DMS153 treated with DMSO at 0.1 percent for 48 hours (cell line): ENCODE measurements at regions not wholly inside any gene's neighbourhood (a gene's known extent, or its start where the extent isn't known, plus 50 kb on each side); places are given as distances from the start of the nearest gene placed in this dataset.
"Not testable (repeated sequence)": the region's sequence is repeated elsewhere in the genome, so short reads cannot be mapped to it uniquely, and the experiment has no call there.

ENCODE experiments used
- DNase-seq: peaks from one replicate; lab custom pipeline; 2025; ENCODE audit not compliant: unreplicated experiment; lab: John Stamatoyannopoulos, UW

DNA sequence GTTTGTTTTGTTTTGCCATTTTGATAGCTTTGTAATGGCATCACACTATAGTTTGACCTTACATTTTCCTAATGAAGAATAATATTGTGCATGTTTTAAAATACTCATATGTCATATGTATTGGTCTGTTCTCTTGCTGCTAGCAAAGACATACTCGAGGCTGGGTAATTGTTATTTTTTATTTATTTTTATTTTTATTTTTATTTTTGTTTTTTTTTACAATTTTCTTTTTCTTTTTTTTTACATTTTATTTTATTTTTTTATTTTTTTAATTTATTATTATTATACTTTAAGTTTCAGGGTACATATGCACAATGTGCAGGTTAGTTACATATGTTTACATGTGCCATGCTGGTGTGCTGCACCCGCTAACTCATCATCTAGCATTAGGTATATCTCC lies 104.6 kb upstream of the GRID2 start:
- no peak for DNase-seq

DNA sequence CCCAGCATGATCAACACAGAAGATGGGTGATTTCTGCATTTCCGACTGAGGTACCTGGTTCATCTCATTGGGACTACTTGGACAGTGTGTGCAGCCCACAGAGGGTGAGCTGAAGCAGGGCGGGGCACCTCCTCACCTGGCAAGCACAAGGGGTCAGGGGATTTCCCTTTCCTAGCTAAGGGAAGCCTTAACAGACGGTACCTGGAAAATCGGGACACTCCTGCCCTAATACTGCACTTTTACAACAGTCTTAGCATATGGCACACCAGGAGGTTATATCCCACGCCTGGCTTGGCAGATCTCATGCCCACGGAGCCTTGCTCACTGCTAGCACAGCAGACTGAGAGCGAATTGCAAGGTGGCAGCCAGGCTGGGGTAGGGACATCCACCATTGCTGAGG lies 92.9 kb upstream of the GRID2 start:
- DNase-seq, result no peak

DNA sequence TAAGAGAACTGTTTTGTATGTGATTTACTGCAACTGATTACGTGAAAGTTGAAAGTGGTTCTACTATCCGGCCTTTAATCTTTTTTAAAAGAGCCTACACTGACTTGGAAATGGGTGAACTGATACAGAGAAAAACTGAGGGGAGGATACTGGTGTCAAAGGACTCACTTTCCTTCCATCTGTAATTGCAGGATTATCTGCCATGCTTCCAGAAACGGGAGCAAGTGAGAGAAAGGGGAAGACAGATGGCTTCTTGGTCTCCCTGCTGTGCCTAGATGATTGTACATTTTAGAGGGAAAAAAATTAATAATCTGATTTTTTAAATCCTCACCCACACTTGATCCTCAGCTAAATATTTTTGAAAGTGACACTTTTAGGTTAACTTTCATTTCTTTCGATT lies 88.3 kb upstream of the GRID2 start:
- no peak for DNase-seq

DNA sequence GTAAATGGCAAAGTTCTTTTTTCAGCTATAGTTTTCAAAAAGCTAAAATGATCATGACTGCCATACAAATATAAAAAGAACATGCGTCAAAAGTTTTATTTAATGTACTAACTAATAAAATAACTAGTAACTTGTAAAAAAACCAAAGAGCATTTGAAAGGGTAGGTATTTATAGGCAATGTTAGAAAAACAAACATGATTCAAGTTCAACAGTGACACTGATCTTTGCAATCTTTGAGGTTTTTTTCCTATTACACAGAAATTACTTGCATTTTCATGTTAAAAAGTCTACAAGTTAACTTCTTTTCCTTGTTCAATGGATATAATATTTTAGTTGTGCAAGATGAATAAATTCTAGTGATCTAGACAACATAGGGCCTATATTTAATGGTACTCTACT lies 72.3 kb upstream of the GRID2 start:
- DNase-seq, result no peak

DNA sequence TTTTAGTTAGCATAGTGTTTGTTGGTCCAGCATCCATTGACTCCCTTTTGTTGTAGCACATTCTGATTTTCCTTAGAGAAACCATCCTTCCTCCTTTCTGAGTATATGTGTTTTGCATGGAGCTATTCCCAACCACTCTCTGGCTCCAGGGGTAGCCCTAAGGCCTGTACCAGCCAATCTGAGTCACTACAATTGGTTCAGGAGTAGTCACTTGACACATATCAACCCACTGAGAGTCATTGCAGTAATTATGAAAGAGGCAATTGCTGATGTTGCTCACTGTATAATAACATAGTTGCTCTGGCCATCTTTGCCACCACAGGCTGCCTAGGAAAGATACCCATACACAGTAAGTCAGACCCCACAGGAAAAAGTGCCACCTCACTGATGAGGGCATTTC lies 71.2 kb upstream of the GRID2 start:
- no peak for DNase-seq

DNA sequence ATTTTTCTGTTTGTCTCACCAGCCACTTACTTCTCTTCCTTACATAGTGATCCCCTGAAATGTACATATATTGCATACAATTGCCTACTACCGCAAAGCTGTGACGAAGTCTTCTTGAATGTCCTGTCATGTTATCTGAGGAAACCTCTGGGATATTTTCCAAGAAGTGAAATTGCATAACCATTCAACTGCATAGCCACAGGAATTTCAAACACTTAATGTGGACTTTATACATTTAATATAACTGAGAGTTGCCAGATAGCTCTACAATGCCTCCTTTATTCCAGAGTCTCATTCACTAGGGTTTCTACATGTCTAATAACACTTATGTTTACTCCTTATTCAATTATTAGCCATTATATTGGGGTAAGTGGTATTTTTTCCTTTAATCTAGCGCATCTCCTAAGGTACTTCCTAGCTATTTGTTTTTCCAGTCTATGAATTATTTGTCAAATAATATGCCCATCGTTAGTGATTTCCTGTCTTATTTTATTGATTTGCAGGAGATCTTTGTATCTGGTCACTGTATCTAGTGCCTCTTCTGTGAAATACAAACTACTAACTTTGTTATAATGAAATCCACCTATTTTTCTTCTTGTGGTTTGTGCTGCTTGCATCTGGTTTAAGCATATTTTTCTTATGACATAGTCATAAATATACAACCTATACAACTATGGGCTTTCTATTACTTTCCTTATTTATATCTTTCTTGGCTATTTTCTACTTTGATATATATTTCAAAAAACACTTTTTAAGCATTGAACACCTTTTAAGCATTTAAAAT lies 69.2 kb upstream of the GRID2 start:
- no peak for DNase-seq

DNA sequence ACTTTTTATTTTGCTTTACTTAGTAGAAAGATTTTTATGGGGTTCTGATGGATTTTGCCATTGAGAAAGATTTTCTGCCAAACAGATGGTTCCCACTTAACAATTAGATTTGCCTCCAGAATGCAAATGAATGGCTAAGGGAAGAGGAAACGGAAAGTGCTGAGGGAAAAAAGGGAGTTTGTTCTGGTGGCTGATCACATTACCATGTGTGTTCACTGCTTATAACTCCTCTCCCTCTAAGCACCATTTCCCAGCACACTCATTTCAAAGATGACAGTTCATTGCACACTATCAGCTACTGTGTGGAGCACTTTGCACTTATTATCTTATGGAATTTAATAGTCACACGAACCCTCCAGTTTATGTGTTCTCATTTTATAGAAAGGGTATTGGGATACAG lies 68.0 kb upstream of the GRID2 start:
- DNase-seq, result no peak

DNA sequence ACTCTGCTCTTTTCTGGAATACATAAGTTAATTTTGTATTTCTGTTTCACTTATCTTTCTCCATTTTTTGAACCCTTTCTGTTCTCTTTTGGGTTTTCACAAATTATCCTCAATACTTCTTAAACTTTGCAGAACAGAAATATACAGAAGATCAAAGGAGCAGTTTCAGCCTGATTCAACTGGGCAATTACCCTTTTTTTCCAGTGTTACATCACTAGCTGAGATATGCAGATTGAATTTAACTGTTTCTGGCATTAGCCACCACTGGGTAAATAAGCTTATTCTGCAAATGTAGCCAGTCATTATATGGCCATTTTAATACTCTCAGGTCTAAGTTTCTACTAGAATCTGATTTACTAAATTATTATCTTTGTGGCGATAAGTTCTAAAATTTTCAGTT lies 66.9 kb upstream of the GRID2 start:
- no peak for DNase-seq

DNA sequence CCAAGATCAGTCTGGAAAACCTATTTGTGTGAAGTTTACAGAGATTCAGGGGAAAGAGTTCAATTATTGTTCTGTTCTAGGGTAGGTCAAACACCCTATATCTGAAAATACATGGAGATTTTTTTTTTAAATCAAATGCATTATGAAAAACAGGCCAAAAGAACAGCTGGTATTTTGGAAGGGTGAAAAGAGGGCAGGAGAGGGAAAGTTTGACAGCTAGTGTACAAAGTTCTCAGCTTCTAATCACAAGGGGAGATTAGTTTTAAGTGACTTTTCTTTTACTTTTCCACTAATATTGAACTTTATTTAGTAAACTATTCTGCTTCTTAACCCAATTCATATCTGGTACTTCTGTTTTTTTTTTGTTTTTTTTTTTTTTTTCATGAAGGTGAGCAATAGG lies 66.2 kb upstream of the GRID2 start:
- no peak for DNase-seq

DNA sequence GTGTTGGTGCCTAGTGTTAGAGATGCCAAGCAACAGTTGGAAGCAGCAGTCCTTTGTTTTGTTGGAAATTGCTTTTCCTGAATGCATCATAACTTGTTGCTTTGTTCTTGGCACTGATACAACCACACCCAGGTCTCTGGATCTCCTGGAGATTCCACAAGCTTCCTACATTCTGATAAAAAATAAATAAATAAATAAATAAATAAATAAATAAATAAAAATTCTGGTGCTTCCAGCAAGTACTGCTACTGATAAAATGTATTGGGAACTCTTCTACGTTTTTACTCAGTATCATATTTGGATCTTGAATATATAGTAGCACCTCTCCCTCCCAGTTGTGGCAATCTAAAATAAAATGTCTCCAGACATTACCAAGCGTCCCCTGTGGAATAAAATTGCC lies 62.7 kb upstream of the GRID2 start:
- no peak for DNase-seq

DNA sequence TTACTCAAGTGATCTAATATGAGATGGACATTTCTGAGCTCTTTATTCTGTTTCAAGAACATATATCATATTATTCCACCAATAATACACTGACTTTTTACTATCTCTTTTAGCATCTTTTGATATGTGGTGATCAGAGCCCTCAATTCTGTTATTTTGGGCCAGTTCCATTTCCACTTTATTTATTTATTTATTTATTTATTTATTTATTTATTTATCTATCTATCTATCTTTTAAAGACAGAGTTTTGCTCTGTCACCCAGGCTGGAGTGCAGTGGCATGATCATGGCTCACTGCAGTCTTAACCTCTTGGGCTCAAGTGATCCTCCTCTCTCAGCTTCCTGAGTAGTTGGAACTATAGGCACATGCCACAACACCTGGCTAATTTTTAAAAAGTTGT lies 57.4 kb upstream of the GRID2 start:
- no peak for DNase-seq

DNA sequence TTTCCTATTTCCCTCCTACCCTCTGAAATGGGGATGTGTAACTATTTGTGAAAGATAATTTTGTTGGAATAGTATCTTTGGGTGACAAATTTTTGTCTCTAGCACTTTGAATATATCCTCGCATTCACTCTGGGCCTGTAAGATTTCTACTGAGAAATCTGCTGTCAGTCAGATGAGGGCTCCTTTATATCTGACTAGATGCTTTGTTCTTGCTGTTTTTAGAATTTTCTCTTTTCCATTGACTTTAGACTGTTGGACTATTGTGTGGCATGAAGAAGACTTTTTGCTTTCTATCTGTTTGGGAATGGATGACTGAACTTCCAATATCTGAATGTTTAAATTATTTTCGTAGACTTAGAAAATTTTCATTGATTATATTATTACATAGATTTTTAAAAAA lies 54.2 kb upstream of the GRID2 start:
- DNase-seq, result no peak

DNA sequence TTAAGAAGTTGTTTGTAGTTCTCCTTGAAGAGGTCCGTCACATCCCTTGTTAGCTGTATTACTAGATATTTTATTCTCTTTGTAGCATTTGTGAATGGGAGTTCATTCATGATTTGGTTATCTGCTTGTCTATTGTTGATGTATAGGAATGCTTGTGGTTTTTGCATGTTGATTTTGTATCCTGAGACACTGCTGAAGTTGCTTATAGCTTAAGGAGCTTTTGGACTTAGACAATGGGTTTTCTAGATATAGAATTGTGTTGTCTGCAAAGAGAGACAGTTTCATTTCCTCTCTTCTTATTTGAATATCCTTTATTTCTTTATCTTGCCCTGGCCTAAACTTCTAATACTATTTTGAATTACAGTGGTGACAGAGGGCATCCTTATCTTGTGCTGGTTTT lies 52.1 kb upstream of the GRID2 start:
- no peak for DNase-seq

DNA sequence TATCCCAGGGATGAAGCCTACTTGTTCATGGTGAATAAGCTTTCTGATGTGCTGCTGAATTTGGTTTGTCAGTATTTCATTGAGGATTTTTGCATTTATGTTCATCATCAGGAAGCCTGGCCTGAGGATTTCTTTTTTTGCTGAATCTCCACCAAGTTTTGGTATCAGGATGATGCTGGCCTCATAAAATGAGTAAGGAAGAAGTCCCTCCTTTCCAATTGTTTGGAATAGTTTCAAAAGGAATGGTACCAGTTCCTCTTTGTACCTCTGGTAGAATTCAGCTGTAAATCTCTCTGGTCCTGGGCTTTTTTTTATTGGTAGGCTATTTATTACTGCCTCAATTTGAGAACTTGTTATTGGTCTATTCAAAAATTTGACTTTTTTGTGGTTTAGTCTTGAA lies 51.4 kb upstream of the GRID2 start:
- DNase-seq, result not testable (repeated sequence)

DNA sequence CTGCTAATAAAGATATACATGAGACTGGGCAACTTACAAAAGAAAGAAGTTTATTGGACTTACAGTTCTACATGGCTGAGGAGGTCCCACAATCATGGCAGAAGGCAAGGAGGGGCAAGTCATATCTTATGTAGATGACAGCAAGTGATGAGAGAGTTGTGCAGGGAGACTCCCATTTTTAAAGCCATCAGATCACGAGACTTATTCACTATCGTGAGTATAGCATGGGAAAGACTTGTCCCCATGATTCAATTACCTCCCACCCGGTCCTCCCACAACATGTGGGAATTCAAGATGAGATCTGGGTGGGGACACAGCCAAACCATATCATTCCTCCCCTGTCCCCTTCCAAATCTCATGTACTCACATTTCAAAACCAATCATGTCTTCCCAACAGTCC lies 50.9 kb upstream of the GRID2 start:
- DNase-seq, result no peak

DNA sequence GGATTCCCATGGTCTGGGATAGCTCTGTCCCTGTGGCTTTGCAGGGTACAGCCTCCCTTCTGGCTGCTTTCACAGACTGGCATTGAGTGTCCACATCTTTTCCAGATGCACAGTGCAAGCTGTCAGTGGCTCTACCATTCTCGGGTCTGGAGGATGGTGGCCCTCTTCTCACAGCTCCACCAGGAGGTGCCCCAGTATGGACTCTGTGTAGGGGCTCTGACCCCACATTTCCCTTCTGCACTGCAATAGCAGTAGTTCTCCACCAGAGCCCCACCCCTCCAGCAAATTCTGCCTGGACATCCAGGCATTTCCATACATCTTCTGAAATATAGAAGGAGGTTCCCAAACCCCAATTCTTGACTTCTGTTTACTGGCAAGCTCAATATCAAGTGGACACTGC lies 50.2 kb upstream of the GRID2 start:
- DNase-seq, result no peak
